GM12874 (cell line): ENCODE measurements at regions not wholly inside any gene's neighbourhood (a gene's known extent, or its start where the extent isn't known, plus 50 kb on each side); places are given as distances from the start of the nearest gene placed in this dataset.

Source experiments
- TF ChIP-seq, protein P1 (sequence below): IDR thresholded peaks from 2 replicates; pipeline ENCODE4 v1.5.1; 2011; ENCODE audit warnings: low read depth, mild to moderate bottlenecking, control low read depth, low read length, moderate library complexity; ENCODE audit not compliant: insufficient read depth

- TF ChIP-seq, protein P1, sequence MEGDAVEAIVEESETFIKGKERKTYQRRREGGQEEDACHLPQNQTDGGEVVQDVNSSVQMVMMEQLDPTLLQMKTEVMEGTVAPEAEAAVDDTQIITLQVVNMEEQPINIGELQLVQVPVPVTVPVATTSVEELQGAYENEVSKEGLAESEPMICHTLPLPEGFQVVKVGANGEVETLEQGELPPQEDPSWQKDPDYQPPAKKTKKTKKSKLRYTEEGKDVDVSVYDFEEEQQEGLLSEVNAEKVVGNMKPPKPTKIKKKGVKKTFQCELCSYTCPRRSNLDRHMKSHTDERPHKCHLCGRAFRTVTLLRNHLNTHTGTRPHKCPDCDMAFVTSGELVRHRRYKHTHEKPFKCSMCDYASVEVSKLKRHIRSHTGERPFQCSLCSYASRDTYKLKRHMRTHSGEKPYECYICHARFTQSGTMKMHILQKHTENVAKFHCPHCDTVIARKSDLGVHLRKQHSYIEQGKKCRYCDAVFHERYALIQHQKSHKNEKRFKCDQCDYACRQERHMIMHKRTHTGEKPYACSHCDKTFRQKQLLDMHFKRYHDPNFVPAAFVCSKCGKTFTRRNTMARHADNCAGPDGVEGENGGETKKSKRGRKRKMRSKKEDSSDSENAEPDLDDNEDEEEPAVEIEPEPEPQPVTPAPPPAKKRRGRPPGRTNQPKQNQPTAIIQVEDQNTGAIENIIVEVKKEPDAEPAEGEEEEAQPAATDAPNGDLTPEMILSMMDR = no peak
Observed at GRCh38 chr3:101122681-101123080, 129.5 kb upstream of the ABI3BP start.

DNA sequence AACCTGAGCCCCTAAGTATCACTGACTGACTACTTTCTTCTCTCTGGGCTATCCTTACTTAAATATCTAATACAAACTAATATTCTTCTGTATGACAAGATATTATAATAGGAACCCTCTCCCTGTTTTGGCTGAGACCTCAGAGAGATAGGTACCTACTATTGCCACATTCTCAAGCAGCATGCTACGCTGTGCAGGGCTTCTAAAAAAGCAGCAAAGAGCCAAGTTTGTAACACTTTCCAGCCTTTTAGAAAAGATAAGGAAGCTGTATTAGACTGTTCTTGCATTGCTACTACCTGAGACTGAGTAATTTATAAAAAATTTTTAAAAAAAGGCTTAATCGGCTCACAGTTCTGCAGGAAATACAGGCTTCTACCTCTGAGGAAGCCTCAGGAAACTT, 126.8 kb upstream of the ABI3BP start:
- TF ChIP-seq, protein P1 = no peak

DNA sequence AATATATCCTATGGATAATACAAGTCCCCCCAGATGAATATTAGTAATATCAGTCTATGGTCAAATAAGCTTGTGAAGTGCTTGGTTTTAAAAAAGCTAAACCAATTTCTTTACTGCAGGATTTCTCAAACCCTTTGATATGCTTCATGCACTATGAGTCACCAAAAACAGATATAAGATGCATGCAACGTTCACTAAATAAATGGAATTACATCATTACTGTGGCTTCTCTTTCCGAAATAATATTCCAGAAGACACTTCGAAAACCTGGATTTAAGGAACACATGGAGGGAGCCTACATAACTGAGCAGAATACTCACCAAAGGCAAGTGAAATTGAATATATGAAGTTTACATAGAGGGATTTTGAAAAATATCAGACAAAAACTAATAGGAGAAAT, 126.3 kb upstream of the ABI3BP start:
- TF ChIP-seq, protein P1 = no peak

DNA sequence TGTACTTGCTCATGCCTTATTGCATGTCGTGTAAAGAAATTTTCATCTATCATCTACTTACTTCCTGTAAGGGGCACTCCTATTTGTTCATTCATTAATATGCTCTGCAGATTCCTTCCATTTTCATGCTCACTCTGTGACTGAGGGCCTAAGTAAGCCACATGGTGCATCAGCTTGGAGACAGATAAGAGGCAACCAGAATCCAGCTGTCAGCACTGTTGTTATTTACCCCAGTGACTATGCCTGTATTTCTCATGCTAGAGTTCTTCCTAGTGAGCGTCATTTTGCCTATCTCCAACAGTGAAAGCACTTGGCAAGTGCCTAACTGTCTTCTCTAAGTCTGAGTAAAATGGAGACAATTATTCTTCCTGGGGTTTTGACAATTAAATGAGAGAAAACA, 124.8 kb upstream of the ABI3BP start:
- TF ChIP-seq, protein P1 = no peak

GRCh38 chr3:101117465-101117864, 124.2 kb upstream of the ABI3BP start:
- TF ChIP-seq, protein P1 = no peak

- TF ChIP-seq, protein P1 = no peak
Observed at GRCh38 chr3:101104321-101104720, 111.1 kb upstream of the ABI3BP start.

GRCh38 chr3:101102678-101103296, 109.6 kb upstream of the ABI3BP start:
- TF ChIP-seq, protein P1 = no peak
